Cardiac fibroblast (primary cell): ENCODE measurements at regions not wholly inside any gene's neighbourhood (a gene's known extent, or its start where the extent isn't known, plus 50 kb on each side); places are given as distances from the start of the nearest gene placed in this dataset.

Experiments
- DNase-seq, 2 donors: peaks; one replicate each; pipeline versions ENCODE4 v3.0.0 to v3.0.0-alpha.2; 2010; ENCODE audit warnings: low read depth in 2 of 2
- H3K4me3 ChIP-seq, 2 donors: replicated peaks in 1 of 2; 1 replicate in 1 of 2; 2 replicates in 1 of 2; pipeline ENCODE4 v1.5.1; 2011; ENCODE audit warnings: low read depth in 2 of 2, low read length in 2 of 2, mild to moderate bottlenecking in 2 of 2, moderate library complexity in 1 of 2
- TF ChIP-seq, protein P1 (sequence below): IDR thresholded peaks from one replicate; pipeline ENCODE4 v1.5.1; 2011; ENCODE audit warnings: low read depth, mild to moderate bottlenecking, low read length, inconsistent platforms

DNA sequence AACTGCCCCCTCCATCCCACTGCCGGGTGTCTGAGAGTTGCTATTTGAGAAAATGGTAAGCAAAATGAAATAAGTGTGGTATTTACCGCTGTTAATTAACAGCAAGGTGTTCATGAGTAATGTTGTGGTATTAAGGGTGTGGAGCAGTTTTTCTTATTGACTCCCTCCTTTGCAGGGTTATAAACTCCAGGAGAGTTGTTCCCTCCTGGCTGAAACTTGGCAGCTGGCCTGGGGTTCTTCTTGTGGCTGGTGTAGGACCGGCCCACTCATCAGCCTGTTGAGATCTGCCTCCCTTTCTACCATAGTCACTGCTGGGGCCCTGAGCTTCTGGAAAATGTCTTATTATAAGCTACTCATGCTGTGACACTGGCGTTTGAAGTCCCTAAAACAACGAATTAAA lies 128.6 kb downstream of the SOX9 start:
- DNase-seq = no peak
- TF ChIP-seq, protein P1, sequence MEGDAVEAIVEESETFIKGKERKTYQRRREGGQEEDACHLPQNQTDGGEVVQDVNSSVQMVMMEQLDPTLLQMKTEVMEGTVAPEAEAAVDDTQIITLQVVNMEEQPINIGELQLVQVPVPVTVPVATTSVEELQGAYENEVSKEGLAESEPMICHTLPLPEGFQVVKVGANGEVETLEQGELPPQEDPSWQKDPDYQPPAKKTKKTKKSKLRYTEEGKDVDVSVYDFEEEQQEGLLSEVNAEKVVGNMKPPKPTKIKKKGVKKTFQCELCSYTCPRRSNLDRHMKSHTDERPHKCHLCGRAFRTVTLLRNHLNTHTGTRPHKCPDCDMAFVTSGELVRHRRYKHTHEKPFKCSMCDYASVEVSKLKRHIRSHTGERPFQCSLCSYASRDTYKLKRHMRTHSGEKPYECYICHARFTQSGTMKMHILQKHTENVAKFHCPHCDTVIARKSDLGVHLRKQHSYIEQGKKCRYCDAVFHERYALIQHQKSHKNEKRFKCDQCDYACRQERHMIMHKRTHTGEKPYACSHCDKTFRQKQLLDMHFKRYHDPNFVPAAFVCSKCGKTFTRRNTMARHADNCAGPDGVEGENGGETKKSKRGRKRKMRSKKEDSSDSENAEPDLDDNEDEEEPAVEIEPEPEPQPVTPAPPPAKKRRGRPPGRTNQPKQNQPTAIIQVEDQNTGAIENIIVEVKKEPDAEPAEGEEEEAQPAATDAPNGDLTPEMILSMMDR = no peak
- H3K4me3 ChIP-seq = no peak overlapping the region

DNA sequence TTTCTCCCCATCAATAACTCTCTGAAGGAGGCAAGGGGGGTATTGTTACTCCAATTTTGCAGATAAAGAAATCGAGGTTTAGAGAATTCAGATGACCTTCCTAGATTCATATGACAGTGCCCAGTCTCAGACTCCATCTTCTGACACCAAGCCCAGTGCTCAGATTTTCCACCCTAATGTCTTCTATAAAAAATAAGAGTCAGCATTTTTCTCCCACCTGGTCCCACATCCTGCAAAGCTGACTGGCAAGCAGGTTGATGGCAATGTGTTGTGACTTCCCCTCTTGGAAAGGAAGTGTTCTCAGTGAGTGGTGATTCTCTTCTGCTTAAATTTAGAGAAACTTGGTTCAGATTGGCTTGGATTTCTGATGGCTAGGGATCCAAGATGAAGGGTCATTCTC lies 129.4 kb downstream of the SOX9 start:
- H3K4me3 ChIP-seq = no peak overlapping the region
- no peak for DNase-seq
- TF ChIP-seq, protein P1 = no peak

DNA sequence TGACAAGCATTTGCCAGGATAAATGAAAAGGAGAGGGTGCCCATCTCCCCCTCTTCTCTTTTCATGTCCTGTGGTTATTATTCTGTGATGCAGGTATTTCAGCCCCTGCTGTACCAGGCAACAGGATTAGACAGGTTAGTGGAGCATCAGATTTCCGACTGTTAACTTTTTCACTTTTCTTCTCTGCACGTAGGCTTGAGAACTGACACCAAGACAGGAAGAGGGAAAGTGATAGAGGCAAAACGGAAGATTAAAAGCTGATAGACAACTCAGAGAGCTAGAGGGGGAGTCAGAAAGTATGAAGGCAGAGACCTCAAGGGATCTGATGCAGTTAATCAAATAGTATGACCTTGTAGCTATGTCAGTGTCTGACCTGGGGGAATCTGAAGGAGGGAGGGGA lies 132.8 kb downstream of the SOX9 start:
- no peak overlapping the region for H3K4me3 ChIP-seq
- TF ChIP-seq, protein P1 = no peak
- DNase-seq = no peak

DNA sequence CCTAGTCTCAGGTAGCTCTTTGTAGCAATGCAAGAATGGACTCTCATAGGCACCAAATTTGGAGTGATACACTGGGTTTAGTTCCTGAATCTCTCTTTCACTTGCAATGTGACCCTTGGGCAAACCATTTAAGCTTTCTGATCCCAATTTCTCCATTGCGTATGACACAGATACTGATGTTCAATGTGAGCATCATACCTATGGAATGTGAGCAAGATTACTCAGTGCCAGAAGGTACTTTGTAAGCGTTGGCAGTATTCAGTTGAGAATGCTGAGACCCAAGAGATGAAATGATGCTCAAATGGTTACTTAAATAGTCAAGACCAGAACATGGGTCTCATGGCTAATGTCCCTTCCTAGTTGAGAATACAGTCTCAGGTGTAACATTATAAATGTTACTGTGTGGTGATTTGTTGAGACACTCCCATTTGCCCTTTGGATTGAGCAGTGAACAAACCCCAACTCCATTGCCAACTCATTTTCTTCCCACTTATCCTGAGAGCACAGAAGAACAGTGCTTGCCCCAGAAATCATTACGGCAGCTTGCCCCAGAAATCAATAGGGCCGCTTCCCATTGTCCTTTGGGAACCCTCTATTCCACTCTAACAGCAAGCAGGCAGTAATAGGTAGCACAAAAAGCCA lies 134.1 kb downstream of the SOX9 start:
- DNase-seq = no peak
- no peak overlapping the region for H3K4me3 ChIP-seq
- TF ChIP-seq, protein P1 = no peak

DNA sequence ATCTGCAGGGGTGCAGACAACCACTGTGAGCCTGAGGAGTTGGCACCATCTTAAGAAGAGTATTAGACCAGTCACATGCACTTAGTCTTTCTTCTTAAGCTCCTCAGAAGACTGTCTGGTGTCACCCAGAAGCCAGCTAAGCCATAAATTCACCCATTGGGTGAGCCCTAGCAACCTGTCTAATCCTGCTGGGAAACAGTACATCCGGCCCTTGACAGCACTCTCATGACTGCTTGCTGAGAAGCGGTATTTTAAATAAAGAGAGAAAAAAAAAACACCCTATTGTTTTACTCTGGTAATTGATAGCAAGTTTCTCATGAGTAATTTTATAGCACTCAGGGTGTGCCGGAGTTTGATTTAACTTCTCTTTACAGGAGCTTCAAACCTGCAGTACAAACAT lies 134.7 kb downstream of the SOX9 start:
- DNase-seq = no peak

DNA sequence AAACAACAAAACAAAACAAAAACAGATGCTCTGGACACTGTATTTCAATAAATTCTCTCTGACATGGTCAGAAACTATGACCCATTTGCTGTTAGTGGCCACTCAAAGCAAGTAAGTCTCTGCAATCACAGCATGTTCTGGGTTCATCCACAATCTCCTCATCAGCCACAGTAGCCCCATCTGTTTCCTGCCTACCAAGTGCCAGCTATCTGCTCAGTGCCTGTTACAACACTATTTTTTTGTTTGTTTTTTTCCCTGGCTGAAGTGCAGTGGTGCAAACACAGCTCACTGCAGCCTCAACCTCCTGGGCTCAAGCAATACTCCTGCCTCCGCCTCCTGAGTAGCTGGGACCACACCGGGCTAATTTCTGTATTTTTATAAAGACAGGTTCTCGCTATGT lies 137.9 kb downstream of the SOX9 start:
- no peak overlapping the region for H3K4me3 ChIP-seq
- TF ChIP-seq, protein P1 = no peak
- DNase-seq = no peak

More for the DNA sequence above, 134.7 kb downstream of the SOX9 start:
- TF ChIP-seq, protein P1 = no peak
- H3K4me3 ChIP-seq = no peak overlapping the region

DNA sequence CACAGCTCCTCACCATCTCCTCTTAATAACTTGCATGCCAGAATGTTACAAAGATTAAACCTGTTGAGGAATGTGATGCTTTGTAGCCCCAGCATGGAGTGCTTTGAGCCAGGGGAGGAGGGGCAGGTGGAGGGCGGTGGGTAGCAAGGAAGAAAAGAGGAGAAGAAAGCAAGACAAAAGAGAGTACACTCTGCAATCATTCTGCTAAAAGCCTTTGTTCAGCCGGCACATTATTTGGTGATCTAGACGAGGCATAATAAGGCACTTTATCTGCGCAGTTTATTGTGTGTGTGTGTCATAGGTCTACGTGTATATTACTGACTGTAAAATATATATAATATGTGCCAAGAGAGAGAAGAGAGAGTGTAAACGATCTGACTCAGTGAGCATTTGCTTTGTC lies 139.1 kb downstream of the SOX9 start:
- H3K4me3 ChIP-seq = no peak overlapping the region
- DNase-seq = no peak
- TF ChIP-seq, protein P1 = no peak
